SHP77 (cell line): ENCODE measurements at regions not wholly inside any gene's neighbourhood (a gene's known extent, or its start where the extent isn't known, plus 50 kb on each side); places are given as distances from the start of the nearest gene placed in this dataset.

Experiments used
- DNase-seq, 2 experiments: peaks; one replicate each; lab custom pipeline; 2025; lab: John Stamatoyannopoulos, UW

- DNase-seq: no peak
Measured at GRCh38 chr3:99542767-99543518, 95.5 kb upstream of the COL8A1 start.

GRCh38 chr3:99541181-99541580, 97.2 kb upstream of the COL8A1 start:
- no peak for DNase-seq

- DNase-seq: no peak
Measured at GRCh38 chr3:99537416-99537815, 101.0 kb upstream of the COL8A1 start.

GRCh38 chr3:99536555-99537314, 101.7 kb upstream of the COL8A1 start:
- DNase-seq: no peak

GRCh38 chr3:99534951-99535704, 103.3 kb upstream of the COL8A1 start:
- DNase-seq: no peak

GRCh38 chr3:99532246-99532645, 106.1 kb upstream of the COL8A1 start:
- peak; percentile 59 to 60 for DNase-seq

- DNase-seq: no peak
Measured at GRCh38 chr3:99529265-99529664, 109.1 kb upstream of the COL8A1 start.

- DNase-seq: no peak
Measured at GRCh38 chr3:99526921-99527320, 111.5 kb upstream of the COL8A1 start.

- no peak for DNase-seq
Measured at GRCh38 chr3:99524559-99524958, 113.8 kb upstream of the COL8A1 start.

- no peak for DNase-seq
Measured at GRCh38 chr3:99523431-99524127, 114.8 kb upstream of the COL8A1 start.

GRCh38 chr3:99522147-99522546, 116.2 kb upstream of the COL8A1 start:
- DNase-seq: no peak

GRCh38 chr3:99521551-99521950, 116.8 kb upstream of the COL8A1 start:
- DNase-seq: no peak

- DNase-seq: no peak
Measured at GRCh38 chr3:99520513-99520912, 117.9 kb upstream of the COL8A1 start.

- no peak for DNase-seq
Measured at GRCh38 chr3:99516936-99517335, 121.5 kb upstream of the COL8A1 start.

GRCh38 chr3:99515891-99516290, 122.5 kb upstream of the COL8A1 start:
- DNase-seq: peak in 1 of 2 experiments; percentile 15

GRCh38 chr3:99509224-99509623, 129.2 kb upstream of the COL8A1 start:
- no peak for DNase-seq

- DNase-seq: no peak
Measured at GRCh38 chr3:99508191-99508590, 130.2 kb upstream of the COL8A1 start.

GRCh38 chr3:99505646-99506269, 132.6 kb upstream of the COL8A1 start:
- DNase-seq: no peak

- DNase-seq: no peak
Measured at GRCh38 chr3:99505200-99505599, 133.2 kb upstream of the COL8A1 start.

- DNase-seq: peak; percentile 34 to 46
Measured at GRCh38 chr3:99504258-99504657, 134.1 kb upstream of the COL8A1 start.

GRCh38 chr3:99503350-99503749, 135.0 kb upstream of the COL8A1 start:
- no peak for DNase-seq

- DNase-seq: no peak
Measured at GRCh38 chr3:99502871-99503270, 135.5 kb upstream of the COL8A1 start.
